ENCODE measurements at regions not wholly inside any gene's neighbourhood (a gene's known extent, or its start where the extent isn't known, plus 50 kb on each side); places are given as distances from the start of the nearest gene placed in this dataset.

- Histone ChIP-seq H3K4me1 (ENCODE audit: control insufficient read depth in 2 of 2, insufficient read depth in 1 of 2, low read depth in 1 of 2, low read length in 2 of 2) (peaks cover 0 to 16% of the 10 kb centered on the region in 2 donors), H4K8ac (ENCODE audit: low read depth, low read length) (no peak overlapping the region), H2BK120ac (ENCODE audit: low read depth, low read length) (no peak overlapping the region), H2BK12ac (ENCODE audit: low read length) (no peak overlapping the region), H3K4ac (ENCODE audit: low read length) (no peak overlapping the region), H3K79me1 (ENCODE audit: low read depth, low read length) (no peaks in the 10 kb centered on the region), H2BK5ac (ENCODE audit: low read length) (no peak overlapping the region), H3K14ac (ENCODE audit: low read length) (no peak overlapping the region), H3K4me3 (ENCODE audit: low read length in 2 of 2) (no peak overlapping the region), H2BK15ac (ENCODE audit: low read length) (no peak overlapping the region), H3K9ac (ENCODE audit: low read depth, low read length, poor library complexity) (no peak overlapping the region), H2AK5ac (ENCODE audit: low read depth, low read length) (no peak overlapping the region), H3K4me2 (ENCODE audit: insufficient read depth, low read length, poor library complexity, severe bottlenecking) (no peak overlapping the region), H3K9me3 (replicated peaks in 1 of 2; ENCODE audit: control insufficient read depth in 2 of 2, insufficient read depth in 1 of 2, low read depth in 1 of 2, low read length in 2 of 2) (no peaks in the 10 kb centered on the region), H4K91ac (ENCODE audit: low read depth, low read length, poor library complexity) (no peak overlapping the region), H3K36me3 (replicated peaks in 1 of 2; ENCODE audit: control insufficient read depth in 2 of 2, insufficient read depth in 2 of 2, low read length in 2 of 2) (no peaks in the 10 kb centered on the region), H3K18ac (ENCODE audit: low read length) (no peak overlapping the region), H3K23ac (ENCODE audit: low read depth, low read length, poor library complexity) (no peak overlapping the region), H2AFZ (ENCODE audit: low read length) (peak overlapping the region; percentile 53), H3K27ac (replicated peaks; ENCODE audit: low read length) (no peak overlapping the region), H3K27me3 (ENCODE audit: control insufficient read depth in 3 of 3, insufficient read depth in 3 of 3, low read depth in 1 of 3, low read length in 3 of 3) (no peaks in the 10 kb centered on the region)
- DNase-seq (ENCODE audit: low spot score): no peak
- WGBS, 2 donors (ENCODE audit: extremely low coverage in 2 of 2, insufficient read length in 2 of 2, insufficient replicate concordance in 1 of 2): no CpG with 5 or more reads among the region's 4 CpGs
Observed at GRCh38 chr18:65363911-65364632, 386.7 kb upstream of the CDH7 start.

- H3K4me2 ChIP-seq (ENCODE audit: insufficient read depth, low read length, poor library complexity, severe bottlenecking): no peak overlapping the region
- no peak overlapping the region for H2BK15ac ChIP-seq (ENCODE audit: low read length)
- no peak overlapping the region for H4K8ac ChIP-seq (ENCODE audit: low read depth, low read length)
- no peak overlapping the region for H2BK5ac ChIP-seq (ENCODE audit: low read length)
- no peak overlapping the region for H2BK120ac ChIP-seq (ENCODE audit: low read depth, low read length)
- H2AK5ac ChIP-seq (ENCODE audit: low read depth, low read length): no peak overlapping the region
- WGBS, 2 donors (ENCODE audit: extremely low coverage in 2 of 2, insufficient read length in 2 of 2, insufficient replicate concordance in 1 of 2): no CpG with 5 or more reads among the region's 3 CpGs
- H3K9me3 ChIP-seq (replicated peaks in 1 of 2; ENCODE audit: control insufficient read depth in 2 of 2, insufficient read depth in 1 of 2, low read depth in 1 of 2, low read length in 2 of 2): no peaks in the 10 kb centered on the region
- H3K14ac ChIP-seq (ENCODE audit: low read length): no peak overlapping the region
- peaks cover 0 to 16% of the 10 kb centered on the region in 2 donors for H3K4me1 ChIP-seq (ENCODE audit: control insufficient read depth in 2 of 2, insufficient read depth in 1 of 2, low read depth in 1 of 2, low read length in 2 of 2)
- H3K9ac ChIP-seq (ENCODE audit: low read depth, low read length, poor library complexity): no peak overlapping the region
- no peak overlapping the region for H2AFZ ChIP-seq (ENCODE audit: low read length)
- no peaks in the 10 kb centered on the region for H3K36me3 ChIP-seq (replicated peaks in 1 of 2; ENCODE audit: control insufficient read depth in 2 of 2, insufficient read depth in 2 of 2, low read length in 2 of 2)
- no peaks in the 10 kb centered on the region for H3K27me3 ChIP-seq (ENCODE audit: control insufficient read depth in 3 of 3, insufficient read depth in 3 of 3, low read depth in 1 of 3, low read length in 3 of 3)
- no peak for DNase-seq (ENCODE audit: low spot score)
- no peak overlapping the region for H3K18ac ChIP-seq (ENCODE audit: low read length)
- no peak overlapping the region for H3K23ac ChIP-seq (ENCODE audit: low read depth, low read length, poor library complexity)
- no peak overlapping the region for H2BK12ac ChIP-seq (ENCODE audit: low read length)
- no peak overlapping the region for H3K4ac ChIP-seq (ENCODE audit: low read length)
- no peak overlapping the region for H3K27ac ChIP-seq (replicated peaks; ENCODE audit: low read length)
- no peak overlapping the region for H4K91ac ChIP-seq (ENCODE audit: low read depth, low read length, poor library complexity)
- no peaks in the 10 kb centered on the region for H3K79me1 ChIP-seq (ENCODE audit: low read depth, low read length)
- H3K4me3 ChIP-seq (ENCODE audit: low read length in 2 of 2): no peak overlapping the region
Observed at GRCh38 chr18:65363011-65363410, 387.8 kb upstream of the CDH7 start.

- no peak overlapping the region for H3K4ac ChIP-seq (ENCODE audit: low read length)
- no peaks in the 10 kb centered on the region for H3K27me3 ChIP-seq (ENCODE audit: control insufficient read depth in 3 of 3, insufficient read depth in 3 of 3, low read depth in 1 of 3, low read length in 3 of 3)
- H3K27ac ChIP-seq (replicated peaks; ENCODE audit: low read length): no peak overlapping the region
- no peak overlapping the region for H4K8ac ChIP-seq (ENCODE audit: low read depth, low read length)
- no peak overlapping the region for H2BK15ac ChIP-seq (ENCODE audit: low read length)
- peaks cover 0 to under 1% of the 10 kb centered on the region in 2 donors for H3K4me1 ChIP-seq (ENCODE audit: control insufficient read depth in 2 of 2, insufficient read depth in 1 of 2, low read depth in 1 of 2, low read length in 2 of 2)
- no peak overlapping the region for H3K4me2 ChIP-seq (ENCODE audit: insufficient read depth, low read length, poor library complexity, severe bottlenecking)
- no peak overlapping the region for H3K14ac ChIP-seq (ENCODE audit: low read length)
- H3K36me3 ChIP-seq (replicated peaks in 1 of 2; ENCODE audit: control insufficient read depth in 2 of 2, insufficient read depth in 2 of 2, low read length in 2 of 2): no peaks in the 10 kb centered on the region
- H2AK5ac ChIP-seq (ENCODE audit: low read depth, low read length): no peak overlapping the region
- H3K9me3 ChIP-seq (replicated peaks in 1 of 2; ENCODE audit: control insufficient read depth in 2 of 2, insufficient read depth in 1 of 2, low read depth in 1 of 2, low read length in 2 of 2): no peaks in the 10 kb centered on the region
- H3K9ac ChIP-seq (ENCODE audit: low read depth, low read length, poor library complexity): no peak overlapping the region
- H2BK5ac ChIP-seq (ENCODE audit: low read length): no peak overlapping the region
- H4K91ac ChIP-seq (ENCODE audit: low read depth, low read length, poor library complexity): no peak overlapping the region
- DNase-seq (ENCODE audit: low spot score): no peak
- H2BK12ac ChIP-seq (ENCODE audit: low read length): no peak overlapping the region
- H3K18ac ChIP-seq (ENCODE audit: low read length): no peak overlapping the region
- no peak overlapping the region for H3K4me3 ChIP-seq (ENCODE audit: low read length in 2 of 2)
- H3K79me1 ChIP-seq (ENCODE audit: low read depth, low read length): no peaks in the 10 kb centered on the region
- H2BK120ac ChIP-seq (ENCODE audit: low read depth, low read length): no peak overlapping the region
- no peak overlapping the region for H3K23ac ChIP-seq (ENCODE audit: low read depth, low read length, poor library complexity)
- no peak overlapping the region for H2AFZ ChIP-seq (ENCODE audit: low read length)
- no CpG with 5 or more reads among the region's 1 CpG for WGBS, 2 donors (ENCODE audit: extremely low coverage in 2 of 2, insufficient read length in 2 of 2, insufficient replicate concordance in 1 of 2)
Observed at GRCh38 chr18:65359479-65359878, 391.3 kb upstream of the CDH7 start.

- Histone ChIP-seq H3K4me1 (ENCODE audit: control insufficient read depth in 2 of 2, insufficient read depth in 1 of 2, low read depth in 1 of 2, low read length in 2 of 2) (no peaks in the 10 kb centered on the region), H3K36me3 (replicated peaks in 1 of 2; ENCODE audit: control insufficient read depth in 2 of 2, insufficient read depth in 2 of 2, low read length in 2 of 2) (no peaks in the 10 kb centered on the region), H3K79me1 (ENCODE audit: low read depth, low read length) (no peaks in the 10 kb centered on the region), H3K14ac (ENCODE audit: low read length) (no peak overlapping the region), H3K9ac (ENCODE audit: low read depth, low read length, poor library complexity) (no peak overlapping the region), H3K9me3 (replicated peaks in 1 of 2; ENCODE audit: control insufficient read depth in 2 of 2, insufficient read depth in 1 of 2, low read depth in 1 of 2, low read length in 2 of 2) (no peaks in the 10 kb centered on the region), H2BK5ac (ENCODE audit: low read length) (no peak overlapping the region), H3K4me2 (ENCODE audit: insufficient read depth, low read length, poor library complexity, severe bottlenecking) (no peak overlapping the region), H2BK15ac (ENCODE audit: low read length) (no peak overlapping the region), H3K18ac (ENCODE audit: low read length) (no peak overlapping the region), H3K23ac (ENCODE audit: low read depth, low read length, poor library complexity) (no peak overlapping the region), H3K4ac (ENCODE audit: low read length) (no peak overlapping the region), H2BK12ac (ENCODE audit: low read length) (no peak overlapping the region), H2AFZ (ENCODE audit: low read length) (no peak overlapping the region), H4K91ac (ENCODE audit: low read depth, low read length, poor library complexity) (no peak overlapping the region), H2AK5ac (ENCODE audit: low read depth, low read length) (no peak overlapping the region), H3K4me3 (ENCODE audit: low read length in 2 of 2) (no peak overlapping the region), H3K27ac (replicated peaks; ENCODE audit: low read length) (no peak overlapping the region), H2BK120ac (ENCODE audit: low read depth, low read length) (no peak overlapping the region), H4K8ac (ENCODE audit: low read depth, low read length) (no peak overlapping the region), H3K27me3 (ENCODE audit: control insufficient read depth in 3 of 3, insufficient read depth in 3 of 3, low read depth in 1 of 3, low read length in 3 of 3) (no peaks in the 10 kb centered on the region)
- DNase-seq (ENCODE audit: low spot score): no peak
- no CpG with 5 or more reads among the region's 3 CpGs for WGBS, 2 donors (ENCODE audit: extremely low coverage in 2 of 2, insufficient read length in 2 of 2, insufficient replicate concordance in 1 of 2)
Observed at GRCh38 chr18:65358306-65358705, 392.5 kb upstream of the CDH7 start.
